ENCODE measurements at regions not wholly inside any gene's neighbourhood (a gene's known extent, or its start where the extent isn't known, plus 50 kb on each side); places are given as distances from the start of the nearest gene placed in this dataset.
"Not testable (repeated sequence)": the region's sequence is repeated elsewhere in the genome, so short reads cannot be mapped to it uniquely, and the experiment has no call there.

GRCh38 chr1:143842058-143842457, 129.7 kb downstream of the FAM72C start:
- not testable (repeated sequence) for DNase-seq (ENCODE audit: low read depth in 1 of 2, low spot score in 1 of 2)

GRCh38 chr1:143839182-143839581, 132.6 kb downstream of the FAM72C start:
- DNase-seq (ENCODE audit: low read depth in 1 of 2, low spot score in 1 of 2) = not testable (repeated sequence)

- DNase-seq (ENCODE audit: low read depth in 1 of 2, low spot score in 1 of 2) = not testable (repeated sequence)
Observed at GRCh38 chr1:143838598-143838929, 133.2 kb downstream of the FAM72C start.

GRCh38 chr1:143837924-143838597, 133.7 kb downstream of the FAM72C start:
- not testable (repeated sequence) for DNase-seq (ENCODE audit: low read depth in 1 of 2, low spot score in 1 of 2)

GRCh38 chr1:143833376-143833775, 138.4 kb downstream of the FAM72C start:
- not testable (repeated sequence) for DNase-seq (ENCODE audit: low read depth in 1 of 2, low spot score in 1 of 2)

GRCh38 chr1:143832379-143832716, 139.4 kb downstream of the FAM72C start:
- DNase-seq (ENCODE audit: low read depth in 1 of 2, low spot score in 1 of 2) = not testable (repeated sequence)

GRCh38 chr1:143831479-143832378, 140.1 kb downstream of the FAM72C start:
- DNase-seq (ENCODE audit: low read depth in 1 of 2, low spot score in 1 of 2) = not testable (repeated sequence)

GRCh38 chr1:143826162-143826561, 145.6 kb downstream of the FAM72C start:
- DNase-seq (ENCODE audit: low read depth in 1 of 2, low spot score in 1 of 2) = not testable (repeated sequence)

- DNase-seq (ENCODE audit: low read depth in 1 of 2, low spot score in 1 of 2) = not testable (repeated sequence)
Observed at GRCh38 chr1:143824266-143824665, 147.5 kb downstream of the FAM72C start.

- not testable (repeated sequence) for DNase-seq (ENCODE audit: low read depth in 1 of 2, low spot score in 1 of 2)
Observed at GRCh38 chr1:143820058-143820457, 151.7 kb downstream of the FAM72C start.

- not testable (repeated sequence) for DNase-seq (ENCODE audit: low read depth in 1 of 2, low spot score in 1 of 2)
Observed at GRCh38 chr1:143816369-143816768, 155.4 kb downstream of the FAM72C start.

GRCh38 chr1:143805374-143805773, 166.4 kb downstream of the FAM72C start:
- not testable (repeated sequence) for DNase-seq (ENCODE audit: low read depth in 1 of 2, low spot score in 1 of 2)

- DNase-seq (ENCODE audit: low read depth in 1 of 2, low spot score in 1 of 2) = not testable (repeated sequence)
Observed at GRCh38 chr1:143804707-143805356, 167.0 kb downstream of the FAM72C start.

GRCh38 chr1:143803927-143804411, 167.8 kb downstream of the FAM72C start:
- DNase-seq (ENCODE audit: low read depth in 1 of 2, low spot score in 1 of 2) = peak in 1 of 2 donors; percentile 7

GRCh38 chr1:143803095-143803494, 168.7 kb downstream of the FAM72C start:
- DNase-seq (ENCODE audit: low read depth in 1 of 2, low spot score in 1 of 2) = not testable (repeated sequence)

GRCh38 chr1:143799568-143800187, 172.1 kb downstream of the FAM72C start:
- not testable (repeated sequence) for DNase-seq (ENCODE audit: low read depth in 1 of 2, low spot score in 1 of 2)

- not testable (repeated sequence) for DNase-seq (ENCODE audit: low read depth in 1 of 2, low spot score in 1 of 2)
Observed at GRCh38 chr1:143796369-143796768, 175.4 kb downstream of the FAM72C start.

- DNase-seq (ENCODE audit: low read depth in 1 of 2, low spot score in 1 of 2) = not testable (repeated sequence)
Observed at GRCh38 chr1:143792047-143792937, 179.5 kb downstream of the FAM72C start.

- not testable (repeated sequence) for DNase-seq (ENCODE audit: low read depth in 1 of 2, low spot score in 1 of 2)
Observed at GRCh38 chr1:143786381-143786780, 185.4 kb downstream of the FAM72C start.

- DNase-seq (ENCODE audit: low read depth in 1 of 2, low spot score in 1 of 2) = not testable (repeated sequence)
Observed at GRCh38 chr1:143785883-143786282, 185.9 kb downstream of the FAM72C start.

Measured in activated CD4-positive, alpha-beta T cell treated with anti-CD3 and anti-CD28 coated beads, Interleukin-2, amount 50 U/mL, for 24 hours (primary cell).